GM13976 (cell line): ENCODE measurements at regions not wholly inside any gene's neighbourhood (a gene's known extent, or its start where the extent isn't known, plus 50 kb on each side); places are given as distances from the start of the nearest gene placed in this dataset.

Source experiments
- DNase-seq: peaks from one replicate; pipeline ENCODE4 v3.0.0; 2012; ENCODE audit warnings: low spot score
- in situ Hi-C: fragments of 300-500 bp; cut with MboI; formaldehyde crosslinking; loops from one replicate; pipeline ENCODE4 v1.12.0; 2022; ENCODE audit warnings: low sequenced_read_pairs, mixed read lengths, inconsistent platforms; ENCODE audit not compliant: unreplicated experiment
- TF ChIP-seq, protein P1 (sequence below): IDR thresholded peaks from 2 replicates; pipeline ENCODE4 v1.5.1; 2012; ENCODE audit warnings: borderline replicate concordance, mild to moderate bottlenecking; ENCODE audit not compliant: insufficient read depth; ENCODE audit errors: extremely low read depth, missing control alignments, control extremely low read depth

GRCh38 chr13:67645874-67646467, 415.8 kb upstream of the PCDH9 start:
- in situ Hi-C loops, result no loop called here
- TF ChIP-seq, protein P1, sequence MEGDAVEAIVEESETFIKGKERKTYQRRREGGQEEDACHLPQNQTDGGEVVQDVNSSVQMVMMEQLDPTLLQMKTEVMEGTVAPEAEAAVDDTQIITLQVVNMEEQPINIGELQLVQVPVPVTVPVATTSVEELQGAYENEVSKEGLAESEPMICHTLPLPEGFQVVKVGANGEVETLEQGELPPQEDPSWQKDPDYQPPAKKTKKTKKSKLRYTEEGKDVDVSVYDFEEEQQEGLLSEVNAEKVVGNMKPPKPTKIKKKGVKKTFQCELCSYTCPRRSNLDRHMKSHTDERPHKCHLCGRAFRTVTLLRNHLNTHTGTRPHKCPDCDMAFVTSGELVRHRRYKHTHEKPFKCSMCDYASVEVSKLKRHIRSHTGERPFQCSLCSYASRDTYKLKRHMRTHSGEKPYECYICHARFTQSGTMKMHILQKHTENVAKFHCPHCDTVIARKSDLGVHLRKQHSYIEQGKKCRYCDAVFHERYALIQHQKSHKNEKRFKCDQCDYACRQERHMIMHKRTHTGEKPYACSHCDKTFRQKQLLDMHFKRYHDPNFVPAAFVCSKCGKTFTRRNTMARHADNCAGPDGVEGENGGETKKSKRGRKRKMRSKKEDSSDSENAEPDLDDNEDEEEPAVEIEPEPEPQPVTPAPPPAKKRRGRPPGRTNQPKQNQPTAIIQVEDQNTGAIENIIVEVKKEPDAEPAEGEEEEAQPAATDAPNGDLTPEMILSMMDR, result no peak
- DNase-seq, result no peak

- in situ Hi-C loops, result no loop called here
- no peak for DNase-seq
- TF ChIP-seq, protein P1, result no peak
These were observed 413.4 kb upstream of the PCDH9 start for GRCh38 chr13:67643516-67644055.

DNA sequence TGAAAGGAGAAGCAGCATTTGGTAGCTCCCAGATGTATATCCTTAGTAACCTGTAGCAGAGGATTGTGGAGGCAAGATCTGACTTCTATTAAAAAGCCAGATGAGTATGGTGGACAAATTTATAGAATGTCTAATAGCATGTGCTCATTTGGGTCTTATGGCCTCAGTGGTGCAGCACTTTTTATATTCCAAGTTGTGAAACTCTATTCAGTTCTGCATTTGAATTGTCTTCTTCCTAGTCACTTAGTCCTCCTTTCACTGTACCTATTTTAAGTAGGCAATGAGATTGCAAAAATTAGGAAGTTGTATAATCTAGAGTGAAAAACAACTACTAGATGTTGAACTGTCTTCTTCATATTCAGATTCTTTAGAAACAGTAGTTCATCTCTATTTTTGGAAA, 412.5 kb upstream of the PCDH9 start:
- DNase-seq, result no peak
- in situ Hi-C loops, result no loop called here
- TF ChIP-seq, protein P1, result no peak

DNA sequence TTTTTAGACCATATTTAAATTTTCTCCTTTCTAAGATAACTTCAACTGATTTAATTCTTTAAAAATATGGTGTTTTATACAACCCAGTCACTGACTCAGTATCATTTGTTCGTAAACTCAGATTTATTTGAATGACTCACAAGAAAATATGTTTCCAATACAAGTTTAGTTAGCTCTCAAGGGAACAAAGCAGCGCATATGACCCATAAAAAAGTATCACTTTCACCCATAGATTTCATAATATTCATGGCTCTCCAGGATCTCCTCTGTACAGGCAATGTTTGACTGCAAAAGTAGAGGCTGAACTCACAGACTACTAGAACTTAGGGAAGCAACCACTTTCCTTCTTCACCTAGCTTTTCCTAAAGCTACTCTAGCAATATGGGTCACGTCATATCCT, 405.6 kb upstream of the PCDH9 start:
- in situ Hi-C loops, result no loop called here
- TF ChIP-seq, protein P1, result no peak

DNA sequence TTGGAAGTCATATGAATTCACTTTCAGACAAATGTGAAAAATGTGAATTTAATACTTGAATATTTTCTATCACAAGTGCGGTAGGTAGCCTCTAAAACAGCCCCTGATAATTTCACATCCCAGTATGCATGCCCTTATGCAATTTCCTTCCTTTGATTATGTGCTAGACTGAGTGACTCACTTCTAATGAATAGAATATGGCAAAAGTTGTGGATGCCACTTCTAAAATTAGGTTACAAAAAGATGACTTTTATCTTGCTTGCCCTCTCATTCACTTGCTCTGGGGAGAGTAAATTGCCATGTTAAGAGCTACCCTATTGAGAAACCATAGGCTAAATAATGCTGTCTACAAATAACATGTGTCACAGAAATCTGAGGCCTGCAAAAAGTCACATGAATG, 402.5 kb upstream of the PCDH9 start:
- TF ChIP-seq, protein P1, result no peak
- DNase-seq, result no peak
- in situ Hi-C loops, result no loop called here

More for the DNA sequence above, 405.6 kb upstream of the PCDH9 start:
- DNase-seq, result no peak

- TF ChIP-seq, protein P1, result no peak
- no peak for DNase-seq
- in situ Hi-C loops, result no loop called here
These were observed 400.5 kb upstream of the PCDH9 start for GRCh38 chr13:67630640-67631039.
